ENCODE measurements at regions not wholly inside any gene's neighbourhood (a gene's known extent, or its start where the extent isn't known, plus 50 kb on each side); places are given as distances from the start of the nearest gene placed in this dataset.

DNA sequence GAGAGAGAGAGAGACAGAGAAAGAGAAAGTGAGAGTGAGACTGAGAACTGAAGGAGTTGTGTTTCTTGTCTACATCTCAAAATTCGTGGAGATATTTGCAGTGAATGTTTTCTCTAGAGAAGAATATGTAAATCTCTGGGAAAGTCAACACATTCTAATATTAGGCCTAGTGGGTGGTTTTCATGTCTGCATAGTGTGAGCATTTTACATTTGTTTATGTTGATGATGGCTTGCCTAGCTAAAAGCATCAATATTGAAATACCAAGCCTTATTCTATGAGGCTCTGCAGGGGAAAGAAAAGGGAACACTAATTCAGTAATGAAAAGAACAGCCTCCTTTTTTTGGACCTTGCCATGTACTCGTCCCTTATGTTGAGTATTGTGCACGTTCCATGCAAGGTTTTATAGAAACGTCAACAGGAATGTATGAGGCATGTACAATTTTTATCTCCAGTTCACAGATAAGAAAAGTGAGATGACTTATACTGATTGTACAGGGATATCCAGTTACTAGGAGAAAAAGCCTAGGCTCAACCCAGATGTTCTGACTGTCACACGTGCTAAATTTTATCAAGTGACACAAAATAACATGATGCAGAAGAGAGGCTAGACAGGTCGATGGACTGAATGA, 1288.9 kb upstream of the SLC10A2 start:
- no peak for TF ChIP-seq EZH2phosphoT487 (IDR thresholded peaks at IDR 0.05; ENCODE audit: borderline replicate concordance, low read length)
- TF ChIP-seq, protein P1, sequence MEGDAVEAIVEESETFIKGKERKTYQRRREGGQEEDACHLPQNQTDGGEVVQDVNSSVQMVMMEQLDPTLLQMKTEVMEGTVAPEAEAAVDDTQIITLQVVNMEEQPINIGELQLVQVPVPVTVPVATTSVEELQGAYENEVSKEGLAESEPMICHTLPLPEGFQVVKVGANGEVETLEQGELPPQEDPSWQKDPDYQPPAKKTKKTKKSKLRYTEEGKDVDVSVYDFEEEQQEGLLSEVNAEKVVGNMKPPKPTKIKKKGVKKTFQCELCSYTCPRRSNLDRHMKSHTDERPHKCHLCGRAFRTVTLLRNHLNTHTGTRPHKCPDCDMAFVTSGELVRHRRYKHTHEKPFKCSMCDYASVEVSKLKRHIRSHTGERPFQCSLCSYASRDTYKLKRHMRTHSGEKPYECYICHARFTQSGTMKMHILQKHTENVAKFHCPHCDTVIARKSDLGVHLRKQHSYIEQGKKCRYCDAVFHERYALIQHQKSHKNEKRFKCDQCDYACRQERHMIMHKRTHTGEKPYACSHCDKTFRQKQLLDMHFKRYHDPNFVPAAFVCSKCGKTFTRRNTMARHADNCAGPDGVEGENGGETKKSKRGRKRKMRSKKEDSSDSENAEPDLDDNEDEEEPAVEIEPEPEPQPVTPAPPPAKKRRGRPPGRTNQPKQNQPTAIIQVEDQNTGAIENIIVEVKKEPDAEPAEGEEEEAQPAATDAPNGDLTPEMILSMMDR (IDR thresholded peaks at IDR 0.05; ENCODE audit: low read depth, low read length, poor library complexity, severe bottlenecking): no peak
- Histone ChIP-seq H3K27ac (ENCODE audit: low read depth, low read length) (no peak overlapping the region), H3K4me3 (ENCODE audit: low read length) (no peak overlapping the region), H3K27me3 (ENCODE audit: control insufficient read depth, low read length) (no peaks in the 10 kb centered on the region), H3K79me2 (ENCODE audit: control insufficient read depth, low read length) (no peaks in the 10 kb centered on the region), H3K4me1 (ENCODE audit: control insufficient read depth, low read length) (no peaks in the 10 kb centered on the region), H3K36me3 (ENCODE audit: control insufficient read depth, low read length) (no peaks in the 10 kb centered on the region), H3F3A (ENCODE audit: control insufficient read depth, insufficient read depth) (no peaks in the 10 kb centered on the region), H3K4me2 (ENCODE audit: low read length) (no peak overlapping the region), H3K9me3 (ENCODE audit: control insufficient read depth, insufficient read depth, low read length) (no peaks in the 10 kb centered on the region), H3K9me2 (replicated peaks; ENCODE audit: control insufficient read depth, low read length) (no peaks in the 10 kb centered on the region), H4K20me1 (ENCODE audit: control insufficient read depth, insufficient read depth, low read depth, low read length) (no peaks in the 10 kb centered on the region)

- Histone ChIP-seq H4K20me1 (ENCODE audit: control insufficient read depth, insufficient read depth, low read depth, low read length) (no peaks in the 10 kb centered on the region), H3K4me1 (ENCODE audit: control insufficient read depth, low read length) (no peaks in the 10 kb centered on the region), H3K9me3 (ENCODE audit: control insufficient read depth, insufficient read depth, low read length) (no peaks in the 10 kb centered on the region), H3K27ac (ENCODE audit: low read depth, low read length) (no peak overlapping the region), H3K9me2 (replicated peaks; ENCODE audit: control insufficient read depth, low read length) (no peaks in the 10 kb centered on the region), H3K27me3 (ENCODE audit: control insufficient read depth, low read length) (no peaks in the 10 kb centered on the region), H3K79me2 (ENCODE audit: control insufficient read depth, low read length) (no peaks in the 10 kb centered on the region), H3K4me3 (ENCODE audit: low read length) (no peak overlapping the region), H3K36me3 (ENCODE audit: control insufficient read depth, low read length) (no peaks in the 10 kb centered on the region), H3F3A (ENCODE audit: control insufficient read depth, insufficient read depth) (no peaks in the 10 kb centered on the region), H3K4me2 (ENCODE audit: low read length) (no peak overlapping the region)
- TF ChIP-seq EZH2phosphoT487 (IDR thresholded peaks at IDR 0.05; ENCODE audit: borderline replicate concordance, low read length): no peak
- TF ChIP-seq, protein P1 (IDR thresholded peaks at IDR 0.05; ENCODE audit: low read depth, low read length, poor library complexity, severe bottlenecking): no peak
Measured at GRCh38 chr13:104327211-104327610, 1261.0 kb upstream of the SLC10A2 start.

DNA sequence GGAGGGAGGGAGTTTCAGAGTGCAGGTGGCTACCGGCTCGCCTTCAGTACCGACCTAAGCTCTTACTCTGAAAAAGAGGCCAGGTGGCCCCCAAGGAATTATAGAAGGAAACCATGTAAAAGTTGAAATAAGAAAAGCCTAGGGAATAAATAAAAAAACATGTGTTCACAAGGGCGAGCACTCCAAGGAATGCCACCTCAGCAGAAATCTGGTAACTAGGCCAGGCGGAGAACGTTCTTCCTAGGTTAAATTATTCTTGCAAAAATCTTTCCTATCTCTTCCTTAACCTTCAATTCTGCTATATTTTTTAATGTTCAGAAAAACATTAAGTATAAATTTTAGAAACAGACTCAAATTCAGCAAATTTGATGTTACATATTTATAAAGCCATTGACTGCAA, 1260.3 kb upstream of the SLC10A2 start:
- no peaks in the 10 kb centered on the region for H3K4me1 ChIP-seq (ENCODE audit: control insufficient read depth, low read length)
- H4K20me1 ChIP-seq (ENCODE audit: control insufficient read depth, insufficient read depth, low read depth, low read length): no peaks in the 10 kb centered on the region
- no peak overlapping the region for H3K4me3 ChIP-seq (ENCODE audit: low read length)
- H3K36me3 ChIP-seq (ENCODE audit: control insufficient read depth, low read length): no peaks in the 10 kb centered on the region
- no peaks in the 10 kb centered on the region for H3K79me2 ChIP-seq (ENCODE audit: control insufficient read depth, low read length)
- no peaks in the 10 kb centered on the region for H3K9me2 ChIP-seq (replicated peaks; ENCODE audit: control insufficient read depth, low read length)
- H3F3A ChIP-seq (ENCODE audit: control insufficient read depth, insufficient read depth): no peaks in the 10 kb centered on the region
- H3K4me2 ChIP-seq (ENCODE audit: low read length): no peak overlapping the region
- no peak for TF ChIP-seq EZH2phosphoT487 (IDR thresholded peaks at IDR 0.05; ENCODE audit: borderline replicate concordance, low read length)
- TF ChIP-seq, protein P1 (IDR thresholded peaks at IDR 0.05; ENCODE audit: low read depth, low read length, poor library complexity, severe bottlenecking): no peak
- H3K9me3 ChIP-seq (ENCODE audit: control insufficient read depth, insufficient read depth, low read length): no peaks in the 10 kb centered on the region
- no peak overlapping the region for H3K27ac ChIP-seq (ENCODE audit: low read depth, low read length)
- no peaks in the 10 kb centered on the region for H3K27me3 ChIP-seq (ENCODE audit: control insufficient read depth, low read length)
